ENCODE measurements at regions not wholly inside any gene's neighbourhood (a gene's known extent, or its start where the extent isn't known, plus 50 kb on each side); places are given as distances from the start of the nearest gene placed in this dataset.

DNA sequence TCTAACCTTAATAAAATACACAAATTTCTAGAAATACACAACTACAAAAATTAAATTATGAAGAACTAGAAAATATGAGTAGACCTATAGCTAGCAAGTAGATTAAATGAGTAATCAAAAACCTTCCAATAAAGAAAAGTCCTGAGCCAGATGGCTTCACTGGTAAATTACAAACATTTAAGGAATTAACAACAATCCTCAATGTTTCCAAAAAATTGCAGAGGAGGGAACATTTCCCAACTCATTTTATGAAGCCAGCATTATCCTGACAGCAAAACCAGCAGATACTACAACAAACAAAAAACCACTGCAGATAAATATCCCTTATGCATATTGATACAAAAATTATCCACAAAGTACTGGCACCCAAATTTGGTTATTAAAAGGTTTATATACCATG is 230.9 kb downstream of the COG6 start:
- ATAC-seq (ENCODE audit: low read depth) (no peak), DNase-seq (ENCODE audit: low spot score) (no peak)
- H3K27me3 ChIP-seq (ENCODE audit: insufficient read depth, poor library complexity, severe bottlenecking) = no peaks in the 10 kb centered on the region
- no peak overlapping the region for H3K4me3 ChIP-seq (ENCODE audit: severe bottlenecking)
- no peak for TF ChIP-seq CTCF (IDR thresholded peaks at IDR 0.05; ENCODE audit: poor library complexity, severe bottlenecking)
- H3K36me3 ChIP-seq (ENCODE audit: low read depth) = no peaks in the 10 kb centered on the region
- H3K4me1 ChIP-seq (ENCODE audit: insufficient read depth, poor library complexity, severe bottlenecking) = no peaks in the 10 kb centered on the region
- H3K9me3 ChIP-seq (ENCODE audit: severe bottlenecking) = peaks cover 3% of the 10 kb centered on the region
- H3K27ac ChIP-seq (ENCODE audit: poor library complexity, severe bottlenecking) = no peak overlapping the region

DNA sequence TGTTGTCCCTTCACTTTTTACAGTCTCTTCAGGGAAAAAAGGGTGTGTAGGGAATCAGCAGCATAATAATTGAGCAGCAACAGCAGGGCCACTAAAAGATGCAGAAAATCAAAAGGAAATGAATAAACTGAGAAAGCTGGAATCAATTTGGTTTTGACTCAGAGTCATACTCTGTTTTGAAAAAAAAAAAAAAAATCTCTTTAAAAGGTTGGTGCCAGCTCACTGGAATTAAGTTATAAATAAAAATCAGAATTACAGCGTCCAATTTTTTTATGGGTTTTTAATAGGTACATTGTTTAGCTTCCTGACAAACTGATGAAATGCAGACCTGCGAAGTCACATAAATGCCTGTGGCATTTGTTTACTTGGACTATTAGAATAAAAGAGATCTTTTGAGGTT is 231.9 kb downstream of the COG6 start:
- Histone ChIP-seq H3K4me1 (ENCODE audit: insufficient read depth, poor library complexity, severe bottlenecking) (no peaks in the 10 kb centered on the region), H3K27ac (ENCODE audit: poor library complexity, severe bottlenecking) (no peak overlapping the region), H3K36me3 (ENCODE audit: low read depth) (no peaks in the 10 kb centered on the region), H3K9me3 (ENCODE audit: severe bottlenecking) (peaks cover 3% of the 10 kb centered on the region), H3K27me3 (ENCODE audit: insufficient read depth, poor library complexity, severe bottlenecking) (no peaks in the 10 kb centered on the region), H3K4me3 (ENCODE audit: severe bottlenecking) (no peak overlapping the region)
- ATAC-seq (ENCODE audit: low read depth) = no peak
- no peak for DNase-seq (ENCODE audit: low spot score)
- no peak for TF ChIP-seq CTCF (IDR thresholded peaks at IDR 0.05; ENCODE audit: poor library complexity, severe bottlenecking)

- H3K4me3 ChIP-seq (ENCODE audit: severe bottlenecking) = no peak overlapping the region
- TF ChIP-seq CTCF (IDR thresholded peaks at IDR 0.05; ENCODE audit: poor library complexity, severe bottlenecking) = no peak
- no peaks in the 10 kb centered on the region for H3K36me3 ChIP-seq (ENCODE audit: low read depth)
- H3K9me3 ChIP-seq (ENCODE audit: severe bottlenecking) = peaks cover 3% of the 10 kb centered on the region
- H3K27ac ChIP-seq (ENCODE audit: poor library complexity, severe bottlenecking) = no peak overlapping the region
- DNase-seq (ENCODE audit: low spot score) = no peak
- no peaks in the 10 kb centered on the region for H3K4me1 ChIP-seq (ENCODE audit: insufficient read depth, poor library complexity, severe bottlenecking)
- no peak for ATAC-seq (ENCODE audit: low read depth)
- H3K27me3 ChIP-seq (ENCODE audit: insufficient read depth, poor library complexity, severe bottlenecking) = no peaks in the 10 kb centered on the region
These were observed 233.7 kb downstream of the COG6 start for GRCh38 chr13:39888865-39889810.

DNA sequence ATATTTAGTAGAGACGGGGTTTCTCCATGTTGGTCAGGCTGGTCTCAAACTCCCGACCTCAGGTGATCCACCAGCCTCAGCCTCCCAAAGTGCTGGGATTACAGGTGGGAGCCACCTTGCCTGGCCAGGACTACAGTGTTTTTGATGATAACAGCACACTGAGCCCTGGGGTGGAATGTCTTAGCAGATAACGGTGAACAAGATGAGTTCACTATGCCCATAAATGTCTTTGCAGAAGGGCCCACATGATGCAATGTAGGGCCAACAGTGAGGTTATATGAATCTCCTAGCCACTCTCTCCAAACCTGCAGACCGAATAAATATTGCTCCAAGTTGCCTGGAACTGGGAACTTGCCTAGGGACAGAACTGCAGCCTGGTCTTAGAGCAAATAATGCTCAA is 235.1 kb downstream of the COG6 start:
- no peak for TF ChIP-seq CTCF (IDR thresholded peaks at IDR 0.05; ENCODE audit: poor library complexity, severe bottlenecking)
- no peak for ATAC-seq (ENCODE audit: low read depth)
- Histone ChIP-seq H3K9me3 (ENCODE audit: severe bottlenecking) (no peaks in the 10 kb centered on the region), H3K27me3 (ENCODE audit: insufficient read depth, poor library complexity, severe bottlenecking) (no peaks in the 10 kb centered on the region), H3K36me3 (ENCODE audit: low read depth) (no peaks in the 10 kb centered on the region), H3K27ac (ENCODE audit: poor library complexity, severe bottlenecking) (no peak overlapping the region), H3K4me3 (ENCODE audit: severe bottlenecking) (no peak overlapping the region), H3K4me1 (ENCODE audit: insufficient read depth, poor library complexity, severe bottlenecking) (no peaks in the 10 kb centered on the region)
- no peak for DNase-seq (ENCODE audit: low spot score)

Data from RWPE2 (cell line).